HG02938 (cell line): ENCODE measurements at regions not wholly inside any gene's neighbourhood (a gene's known extent, or its start where the extent isn't known, plus 50 kb on each side); places are given as distances from the start of the nearest gene placed in this dataset.

Experiments
- ATAC-seq: cut with Tn5 transposase; IDR thresholded peaks from one replicate; pipeline ENCODE4 v1.9.1; 2021; ENCODE audit warnings: mild to moderate bottlenecking, moderate library complexity; ENCODE audit not compliant: unreplicated experiment

- no peak for ATAC-seq
Measured at GRCh38 chr17:70774339-70775117, 605.2 kb downstream of the KCNJ2 start.

- ATAC-seq = no peak
Measured at GRCh38 chr17:70775679-70776078, 606.3 kb downstream of the KCNJ2 start.

GRCh38 chr17:70776441-70776840 lies 607.1 kb downstream of the KCNJ2 start:
- no peak for ATAC-seq

- ATAC-seq = no peak
Measured at GRCh38 chr17:70780031-70780430, 610.7 kb downstream of the KCNJ2 start.

- no peak for ATAC-seq
Measured at GRCh38 chr17:70786081-70786480, 616.7 kb downstream of the KCNJ2 start.

GRCh38 chr17:70787721-70788300 lies 618.5 kb downstream of the KCNJ2 start:
- no peak for ATAC-seq

- ATAC-seq = no peak
Measured at GRCh38 chr17:70791748-70792443, 622.6 kb downstream of the KCNJ2 start.

GRCh38 chr17:70794738-70795137 lies 625.4 kb downstream of the KCNJ2 start:
- no peak for ATAC-seq

- ATAC-seq = no peak
Measured at GRCh38 chr17:70795620-70796019, 626.3 kb downstream of the KCNJ2 start.

- no peak for ATAC-seq
Measured at GRCh38 chr17:70796757-70797156, 627.4 kb downstream of the KCNJ2 start.

GRCh38 chr17:70797166-70797565 lies 627.8 kb downstream of the KCNJ2 start:
- no peak for ATAC-seq

GRCh38 chr17:70804161-70804560 lies 634.8 kb downstream of the KCNJ2 start:
- ATAC-seq = no peak

- no peak for ATAC-seq
Measured at GRCh38 chr17:70808596-70808995, 639.3 kb downstream of the KCNJ2 start.

GRCh38 chr17:70810609-70811008 lies 641.3 kb downstream of the KCNJ2 start:
- ATAC-seq = no peak

GRCh38 chr17:70813355-70813930 lies 644.1 kb downstream of the KCNJ2 start:
- ATAC-seq = no peak

GRCh38 chr17:70819183-70819582 lies 649.9 kb downstream of the KCNJ2 start:
- ATAC-seq = no peak

GRCh38 chr17:70820276-70820675 lies 650.9 kb downstream of the KCNJ2 start:
- no peak for ATAC-seq

- ATAC-seq = no peak
Measured at GRCh38 chr17:70825321-70826125, 656.2 kb downstream of the KCNJ2 start.

GRCh38 chr17:70829876-70830275 lies 660.5 kb downstream of the KCNJ2 start:
- no peak for ATAC-seq

GRCh38 chr17:70834039-70834438 lies 664.7 kb downstream of the KCNJ2 start:
- no peak for ATAC-seq

- no peak for ATAC-seq
Measured at GRCh38 chr17:70848785-70849184, 679.5 kb downstream of the KCNJ2 start.
